Cortex of kidney (tissue), 1 donor: ENCODE measurements at regions not wholly inside any gene's neighbourhood (a gene's known extent, or its start where the extent isn't known, plus 50 kb on each side); places are given as distances from the start of the nearest gene placed in this dataset.

Experiments
- DNase-seq: peaks from one replicate; lab custom pipeline; 2025; lab: John Stamatoyannopoulos, UW

DNA sequence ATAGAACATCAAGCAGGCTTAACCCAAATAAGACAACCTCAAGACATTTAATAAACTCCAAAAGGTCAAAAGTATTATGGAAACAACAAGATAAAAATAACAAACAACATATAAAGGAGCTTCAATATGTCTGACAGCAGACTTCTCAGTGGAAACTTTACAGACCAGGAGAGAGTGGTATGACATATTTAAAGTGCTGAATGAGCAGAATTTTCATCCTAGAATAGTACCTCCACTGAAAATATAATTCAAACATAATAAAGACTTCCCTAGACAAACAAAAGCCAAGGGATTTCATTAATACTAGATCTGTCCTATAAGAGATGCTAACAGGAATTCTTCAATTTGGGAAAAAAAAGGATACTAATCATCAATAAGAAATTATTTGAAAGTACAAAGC is 1005.0 kb downstream of the TMTC2 start:
- DNase-seq, result no peak

DNA sequence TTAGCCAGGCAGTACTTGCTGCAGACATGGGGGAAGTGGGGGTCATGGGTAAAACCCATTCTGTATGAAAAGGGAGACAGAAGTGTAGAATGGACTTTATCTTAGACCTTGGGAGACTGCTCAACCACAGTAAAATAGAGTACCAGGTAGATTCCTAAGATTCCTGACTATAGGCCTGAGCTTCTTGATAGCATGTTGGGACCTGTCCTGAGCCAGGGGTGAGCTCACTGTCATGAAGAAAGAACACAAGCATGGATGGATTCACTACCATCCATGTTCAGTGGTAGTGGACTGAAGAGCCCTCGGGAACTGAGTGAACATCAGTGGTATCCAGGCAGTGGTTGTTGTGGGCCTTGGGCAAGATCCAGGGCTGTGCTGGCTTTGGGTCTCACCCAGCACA is 1003.8 kb downstream of the TMTC2 start:
- no peak for DNase-seq

- DNase-seq, result no peak
Measured at GRCh38 chr12:83689333-83689732, 1002.6 kb downstream of the TMTC2 start.

DNA sequence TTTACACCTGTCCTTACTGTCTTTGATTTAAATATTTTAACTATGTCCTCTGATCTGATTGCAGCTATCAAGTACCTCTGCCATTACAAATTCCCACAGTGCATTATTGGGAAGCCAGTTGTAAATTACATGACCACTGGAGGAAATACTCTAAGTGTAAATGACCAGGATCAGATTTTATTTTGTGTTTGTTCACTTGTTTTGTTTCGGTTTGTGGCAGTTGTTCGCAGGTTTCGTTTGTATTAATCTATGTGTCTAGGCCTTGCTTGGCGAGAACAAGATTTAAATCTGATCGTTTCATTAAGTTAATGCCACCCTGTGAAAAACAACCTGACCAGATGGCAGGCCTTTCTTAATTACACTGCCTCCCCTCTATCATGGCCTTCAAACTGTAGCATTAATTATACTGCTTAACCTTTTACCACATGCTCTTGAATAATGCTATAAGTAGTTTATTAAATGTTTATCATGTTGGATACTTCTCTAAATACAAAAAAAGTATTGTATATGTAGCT is 990.1 kb downstream of the TMTC2 start:
- DNase-seq, result no peak

- DNase-seq, result no peak
Measured at GRCh38 chr12:83666690-83667089, 980.0 kb downstream of the TMTC2 start.

DNA sequence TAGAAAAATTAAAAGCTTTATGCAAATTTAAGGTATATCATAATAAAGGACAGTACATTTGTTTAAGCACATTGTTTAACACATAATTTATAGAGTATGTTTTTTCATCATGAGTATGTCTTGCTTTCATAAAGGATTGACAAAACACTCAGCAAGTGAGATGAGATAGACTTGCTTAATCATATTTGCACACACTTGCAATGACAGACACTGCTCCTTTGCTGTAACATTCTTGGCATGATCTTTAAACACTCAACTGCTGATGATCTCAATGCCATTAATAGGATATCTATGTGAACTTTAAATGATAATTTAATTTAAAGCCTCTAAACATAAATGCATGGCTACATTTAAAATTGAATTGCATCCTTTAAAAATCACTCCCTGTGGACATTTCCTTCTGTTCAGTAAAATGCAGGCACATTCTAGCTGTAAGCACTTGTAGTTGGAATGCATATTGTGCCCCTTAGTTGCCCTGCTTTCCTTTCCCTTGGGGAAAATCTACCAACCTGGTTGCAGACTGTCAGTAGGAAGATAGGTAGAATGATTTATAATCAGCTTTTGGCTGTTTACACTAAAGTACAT is 979.0 kb downstream of the TMTC2 start:
- no peak for DNase-seq

- no peak for DNase-seq
Measured at GRCh38 chr12:83664650-83665049, 977.9 kb downstream of the TMTC2 start.

DNA sequence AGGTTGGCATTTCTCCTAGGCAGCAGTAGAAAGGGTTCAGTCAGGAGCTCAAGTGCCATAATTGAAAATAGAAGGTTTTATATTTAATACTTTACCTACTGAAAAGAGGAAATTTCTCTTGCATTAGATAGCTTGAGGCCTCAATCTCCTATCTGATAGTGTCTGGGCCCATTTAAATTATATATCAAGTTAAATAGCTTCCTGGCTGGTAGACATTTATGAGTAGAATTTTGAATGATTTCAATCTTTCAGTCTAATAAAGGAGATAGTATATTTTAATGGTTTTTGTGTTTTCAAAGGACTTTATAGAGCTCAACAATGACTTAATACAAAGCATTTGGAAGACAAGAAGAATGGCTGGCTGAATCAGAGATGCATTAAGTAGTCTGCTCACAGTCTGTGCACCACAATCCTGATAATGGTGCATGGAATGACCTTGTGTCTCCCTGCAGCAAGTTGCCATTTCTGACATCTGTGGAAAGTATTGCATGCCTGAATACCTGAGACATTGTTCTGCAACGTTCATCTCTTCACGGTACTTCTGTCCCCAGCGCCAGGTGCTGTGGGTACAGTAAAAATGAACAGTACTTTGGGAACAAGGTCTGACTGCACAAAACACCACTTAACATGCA is 974.1 kb downstream of the TMTC2 start:
- no peak for DNase-seq

- no peak for DNase-seq
Measured at GRCh38 chr12:83659321-83659720, 972.6 kb downstream of the TMTC2 start.

GRCh38 chr12:83656004-83656403 is 969.3 kb downstream of the TMTC2 start:
- DNase-seq, result no peak

DNA sequence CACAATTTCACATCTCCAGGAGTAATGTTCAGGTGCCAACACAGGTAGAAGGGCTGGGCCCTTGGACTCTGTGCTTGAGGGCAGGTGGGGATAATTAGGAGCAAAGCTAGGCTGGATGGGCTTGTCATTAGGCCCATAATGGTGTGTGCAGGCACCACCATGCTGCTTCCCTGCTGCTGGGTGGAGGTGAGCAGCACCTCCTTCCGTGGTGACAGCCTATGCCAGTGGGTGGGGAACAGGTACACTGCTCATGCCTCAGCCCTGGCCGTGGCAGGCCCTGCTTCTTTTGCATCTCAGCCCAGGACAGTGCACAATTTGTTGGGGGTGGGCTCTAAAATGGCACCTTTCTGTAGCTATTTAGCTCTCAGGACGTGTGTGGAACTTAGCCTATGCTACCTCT is 955.5 kb downstream of the TMTC2 start:
- DNase-seq, result no peak

DNA sequence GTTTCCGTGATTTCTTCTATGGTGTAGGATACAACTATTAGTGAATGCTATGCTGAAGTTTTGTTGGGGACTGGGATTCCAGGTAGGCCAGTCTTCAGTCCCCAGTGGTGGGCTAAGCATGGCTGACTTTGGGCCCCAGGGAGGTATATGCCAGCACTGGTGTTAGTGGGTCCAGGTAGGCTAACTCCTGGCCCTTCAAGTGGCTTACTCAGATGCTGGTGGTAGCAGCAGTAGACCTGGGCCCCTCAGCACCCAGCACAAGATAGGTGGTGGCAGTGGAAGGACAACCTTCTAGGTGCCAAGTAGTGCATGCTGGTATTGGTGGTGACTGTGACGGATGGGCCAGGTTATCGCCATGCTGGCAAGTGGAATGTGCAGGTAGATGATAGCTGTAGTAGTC is 955.1 kb downstream of the TMTC2 start:
- DNase-seq, result no peak

- no peak for DNase-seq
Measured at GRCh38 chr12:83634726-83635267, 948.1 kb downstream of the TMTC2 start.

- DNase-seq, result no peak
Measured at GRCh38 chr12:83630526-83630925, 943.8 kb downstream of the TMTC2 start.

DNA sequence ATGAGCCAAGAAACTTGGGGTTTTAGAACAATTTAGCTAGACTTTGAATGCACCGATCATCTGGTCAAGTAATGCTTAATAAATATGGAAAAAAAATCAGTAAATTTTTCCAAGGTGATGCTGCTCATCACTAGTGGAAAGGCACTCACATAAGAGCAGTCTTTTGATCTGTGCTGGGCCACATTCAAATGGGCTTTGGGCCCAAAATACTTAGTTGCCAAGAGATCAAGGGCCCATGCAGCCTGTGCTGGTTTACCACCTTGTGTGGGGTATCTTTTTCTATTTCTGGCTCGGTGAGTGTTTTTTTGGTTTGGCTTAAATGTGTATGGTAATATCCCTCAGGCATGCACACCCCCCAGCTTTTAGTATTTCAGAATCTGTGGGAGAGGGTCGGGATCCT is 943.2 kb downstream of the TMTC2 start:
- DNase-seq, result no peak

DNA sequence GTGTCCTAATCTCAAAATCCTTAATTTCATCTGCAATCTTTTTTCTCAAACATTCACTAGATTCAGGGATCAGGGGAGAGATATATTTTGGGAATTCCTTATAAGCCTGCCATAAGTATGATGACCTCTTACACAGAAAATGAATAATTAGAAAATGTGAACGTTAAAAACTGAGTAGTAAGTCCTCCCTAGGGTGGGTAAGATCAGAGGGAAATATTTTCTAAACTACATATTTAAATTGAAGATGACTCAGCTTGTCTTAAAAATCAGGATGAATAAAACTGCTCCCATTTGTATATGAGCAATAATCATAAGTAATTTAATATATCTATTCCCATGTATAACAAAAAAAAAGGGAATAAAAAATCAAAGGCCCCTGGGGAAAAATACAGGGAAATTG is 935.5 kb downstream of the TMTC2 start:
- DNase-seq, result no peak

DNA sequence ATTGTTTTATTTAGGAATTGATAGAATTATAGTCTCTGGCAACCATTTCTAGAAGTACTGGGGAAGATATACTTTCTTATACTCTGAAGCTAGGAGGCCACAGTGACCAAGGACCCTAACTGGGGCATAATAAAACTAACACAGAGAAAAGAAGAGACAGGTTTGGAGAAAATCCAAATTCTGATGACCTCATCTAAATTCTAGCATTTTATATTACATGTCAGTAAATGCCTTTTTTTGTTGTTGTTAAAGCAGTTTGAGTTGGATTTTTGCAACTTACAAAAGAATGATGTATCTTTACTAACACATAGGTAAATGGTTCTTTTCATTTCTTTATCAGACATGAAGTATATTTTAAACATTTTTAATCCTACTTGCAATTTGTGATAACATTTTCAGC is 933.3 kb downstream of the TMTC2 start:
- no peak for DNase-seq

DNA sequence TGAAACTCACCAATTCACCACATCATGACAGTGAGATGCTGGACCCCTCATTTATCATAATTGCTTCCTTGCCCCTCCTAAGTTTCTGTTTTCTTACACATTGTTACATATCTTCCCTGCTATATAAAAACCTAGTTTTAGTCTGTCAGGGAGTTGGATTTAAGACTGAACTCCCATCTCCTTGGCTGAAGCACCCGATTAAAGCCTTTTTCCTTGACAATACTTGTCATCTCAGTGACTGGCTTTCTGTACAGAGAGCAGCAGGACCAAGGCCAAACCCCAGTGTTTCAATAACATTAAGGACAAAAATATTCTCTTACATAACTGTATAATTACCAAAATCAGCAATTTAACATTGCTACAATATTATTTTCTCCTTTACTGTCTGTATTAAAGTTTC is 928.4 kb downstream of the TMTC2 start:
- DNase-seq, result no peak

DNA sequence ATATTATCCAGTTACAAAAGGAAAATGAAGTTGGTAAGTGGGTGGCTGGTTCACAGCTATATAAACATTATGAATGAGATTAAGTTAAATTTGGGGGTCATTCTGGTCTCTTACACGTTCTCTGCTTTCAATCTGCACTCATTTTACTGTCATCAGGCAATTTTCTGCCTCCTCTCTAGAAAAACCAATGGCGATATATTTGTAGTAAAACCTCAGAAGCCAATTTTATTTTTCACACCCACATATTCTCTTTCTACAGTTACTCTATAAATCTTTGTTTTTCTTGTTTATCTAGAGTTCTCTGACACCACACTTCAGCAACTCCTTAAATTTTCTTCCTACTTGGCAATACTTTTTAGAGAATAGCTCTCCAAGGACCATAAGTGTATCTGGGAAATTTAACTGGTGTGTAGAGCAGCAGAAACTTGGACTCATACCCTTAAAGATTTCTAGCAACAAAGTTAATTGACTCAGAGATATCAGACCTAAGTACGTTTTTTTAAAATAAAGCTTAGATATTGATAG is 926.9 kb downstream of the TMTC2 start:
- DNase-seq, result no peak

- DNase-seq, result no peak
Measured at GRCh38 chr12:83603106-83603505, 916.4 kb downstream of the TMTC2 start.

- DNase-seq, result no peak
Measured at GRCh38 chr12:83575326-83575725, 888.6 kb downstream of the TMTC2 start.

- no peak for DNase-seq
Measured at GRCh38 chr12:83574142-83574541, 887.4 kb downstream of the TMTC2 start.

- no peak for DNase-seq
Measured at GRCh38 chr12:83573671-83574070, 887.0 kb downstream of the TMTC2 start.

- no peak for DNase-seq
Measured at GRCh38 chr12:83559650-83560049, 872.9 kb downstream of the TMTC2 start.
